ENCODE measurements at regions not wholly inside any gene's neighbourhood (a gene's known extent, or its start where the extent isn't known, plus 50 kb on each side); places are given as distances from the start of the nearest gene placed in this dataset.
"Not testable (repeated sequence)": the region's sequence is repeated elsewhere in the genome, so short reads cannot be mapped to it uniquely, and the experiment has no call there.

GRCh38 chr6:14296698-14297097 is 179.1 kb downstream of the CD83 start:
- not testable (repeated sequence) for DNase-seq

GRCh38 chr6:14297118-14297517 is 179.5 kb downstream of the CD83 start:
- not testable (repeated sequence) for DNase-seq

GRCh38 chr6:14300189-14300588 is 182.6 kb downstream of the CD83 start:
- not testable (repeated sequence) for DNase-seq

DNA sequence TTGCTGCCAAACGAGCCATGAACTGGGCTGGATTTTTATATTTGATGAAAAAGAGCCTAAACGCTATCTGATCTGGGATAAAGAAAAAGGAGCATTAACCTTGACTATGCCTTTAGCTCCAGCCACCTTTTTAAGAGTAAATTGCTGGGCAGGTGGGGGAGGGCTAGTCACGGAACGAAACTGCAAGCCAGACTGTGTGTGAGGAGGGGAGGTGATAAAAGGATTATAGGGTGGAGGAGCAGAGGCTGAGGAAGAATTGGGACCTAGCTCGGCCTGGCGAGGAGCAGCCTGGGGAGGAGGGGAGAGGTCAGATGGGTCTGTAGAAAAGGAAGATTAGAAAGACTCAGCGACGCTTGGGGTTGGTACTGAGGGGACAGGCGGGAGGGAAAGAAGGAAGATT is 183.1 kb downstream of the CD83 start:
- DNase-seq, result not testable (repeated sequence)

GRCh38 chr6:14301477-14301876 is 183.9 kb downstream of the CD83 start:
- DNase-seq, result not testable (repeated sequence)

GRCh38 chr6:14305131-14305530 is 187.6 kb downstream of the CD83 start:
- no peak for DNase-seq

GRCh38 chr6:14305624-14306023 is 188.1 kb downstream of the CD83 start:
- no peak for DNase-seq

GRCh38 chr6:14306151-14306906 is 188.8 kb downstream of the CD83 start:
- DNase-seq, result no peak

DNA sequence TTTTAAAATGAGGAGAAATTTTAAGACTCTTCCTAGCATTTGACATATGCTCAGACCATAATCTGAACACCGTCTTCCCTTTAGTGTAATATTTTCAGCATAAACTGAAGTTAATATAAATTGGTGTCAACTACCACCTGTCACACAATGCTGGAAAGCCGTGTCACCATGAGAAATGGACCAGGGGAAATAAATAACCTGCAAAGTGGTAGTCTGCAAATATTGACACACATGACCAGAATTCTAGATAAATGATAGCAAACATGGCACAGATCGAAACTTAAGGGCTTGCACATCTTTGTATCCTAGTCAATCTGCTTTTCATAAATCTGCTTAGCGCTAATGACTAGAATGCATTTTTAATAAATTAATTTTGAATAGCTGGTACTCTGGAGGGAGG is 191.9 kb downstream of the CD83 start:
- DNase-seq, result no peak

GRCh38 chr6:14309951-14310445 is 192.4 kb downstream of the CD83 start:
- no peak for DNase-seq

DNA sequence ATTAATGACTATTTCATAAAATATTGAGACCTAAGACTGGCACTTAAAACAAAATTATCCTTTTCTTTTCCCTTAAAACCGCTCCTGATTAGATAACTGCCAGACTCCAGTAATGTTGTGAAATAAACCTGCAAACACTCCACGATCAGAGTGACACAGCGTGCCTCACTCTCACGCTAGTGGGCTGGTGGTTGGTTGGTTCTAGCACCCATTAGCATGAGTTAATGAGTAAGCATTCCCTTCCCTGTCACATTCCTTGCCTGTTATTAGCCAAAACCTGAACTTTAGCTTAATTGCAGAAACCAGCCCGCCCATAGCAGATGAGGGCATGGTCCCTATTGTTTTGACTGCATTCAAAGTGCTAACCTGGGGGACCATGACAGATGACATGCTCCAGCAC is 193.4 kb downstream of the CD83 start:
- peak; percentile 20 for DNase-seq

GRCh38 chr6:14312587-14312986 is 195.0 kb downstream of the CD83 start:
- no peak for DNase-seq

DNA sequence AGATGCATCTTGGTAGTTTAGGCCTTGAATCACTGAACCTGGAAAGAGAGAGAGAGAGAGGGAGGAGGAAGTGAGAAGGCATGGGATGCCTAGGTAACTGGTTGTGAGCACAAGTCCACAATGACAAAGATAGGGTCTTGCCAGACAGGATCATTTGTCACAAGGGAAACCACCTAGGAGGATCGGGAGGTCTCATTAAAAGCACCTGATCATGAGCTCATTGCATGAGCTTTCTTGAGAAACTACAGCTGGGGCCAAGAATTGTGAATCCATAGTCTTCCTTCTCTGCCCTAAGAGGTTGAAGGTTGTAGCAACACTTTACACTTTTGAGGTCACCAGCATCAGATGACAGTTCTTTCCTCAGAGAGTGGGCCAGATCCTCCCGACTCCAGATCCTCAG is 195.7 kb downstream of the CD83 start:
- no peak for DNase-seq

DNA sequence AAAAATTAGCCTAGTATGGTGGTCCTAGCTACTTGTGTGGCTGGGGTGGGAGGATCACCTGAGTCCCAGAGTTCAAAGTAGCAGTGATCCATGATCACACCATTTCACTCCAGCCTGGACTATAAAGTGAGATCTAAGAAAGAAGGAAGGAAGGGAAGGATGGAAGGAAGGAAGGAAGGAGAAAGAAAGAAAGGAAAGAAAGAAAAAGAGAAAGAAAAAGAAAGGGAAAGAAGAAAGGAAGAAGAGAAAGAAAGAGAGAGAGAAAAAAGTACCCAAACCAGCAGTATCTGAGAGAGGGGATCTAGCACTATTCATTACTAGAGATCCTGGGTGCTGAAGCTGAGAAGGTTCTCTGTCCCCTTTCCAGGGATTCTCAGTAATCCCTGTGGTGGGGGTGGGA is 197.8 kb downstream of the CD83 start:
- no peak for DNase-seq

- DNase-seq, result peak; percentile 44
Measured at GRCh38 chr6:14316651-14317386, 199.2 kb downstream of the CD83 start.

DNA sequence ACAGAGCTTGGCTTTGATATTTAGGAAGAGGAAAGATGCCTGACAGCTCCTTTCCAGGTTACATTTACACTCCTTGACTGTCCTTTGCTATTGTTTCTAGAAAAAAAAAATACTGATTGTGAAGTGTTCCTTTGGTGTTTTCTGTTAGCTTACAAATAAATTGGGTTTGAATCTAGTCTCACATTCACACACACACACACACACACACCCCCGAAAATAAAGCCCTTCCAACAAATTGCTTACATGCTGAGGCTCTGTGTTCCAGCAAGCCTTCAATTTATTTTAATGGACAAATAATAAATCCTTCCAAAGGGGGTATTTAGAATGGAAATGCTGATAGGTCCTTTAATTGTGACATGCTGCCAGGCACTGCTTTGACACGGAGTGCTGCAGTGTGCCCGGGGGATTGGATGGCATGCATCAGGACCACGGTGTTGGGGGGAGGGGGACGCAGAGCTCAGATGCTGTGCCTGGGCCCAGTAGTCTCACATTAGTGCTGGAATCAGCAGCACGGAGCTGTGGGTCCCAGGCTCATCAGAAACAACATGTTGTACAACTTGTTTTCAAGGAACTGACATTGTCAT is 199.9 kb downstream of the CD83 start:
- peak; percentile 36 for DNase-seq

- DNase-seq, result no peak
Measured at GRCh38 chr6:14320332-14320731, 202.8 kb downstream of the CD83 start.

- no peak for DNase-seq
Measured at GRCh38 chr6:14321992-14322772, 204.6 kb downstream of the CD83 start.

DNA sequence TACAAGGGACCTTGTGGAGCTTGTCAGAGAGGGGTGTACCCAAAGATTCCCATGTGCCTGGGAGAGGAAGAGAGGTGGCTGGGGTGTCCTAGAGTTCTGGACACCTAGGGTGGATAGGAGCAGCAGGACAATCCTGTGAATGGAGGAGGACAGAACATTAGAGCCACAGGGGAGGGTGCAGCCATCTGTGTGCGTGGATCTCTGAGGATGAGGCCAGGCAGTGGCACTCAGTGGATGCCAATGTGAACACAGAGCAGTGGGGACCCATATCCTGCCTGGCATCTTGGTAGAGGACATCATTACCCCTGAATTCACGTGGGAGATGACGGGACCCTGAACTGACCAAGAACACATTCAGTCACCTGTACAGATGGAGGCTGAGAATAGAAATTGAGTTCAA is 205.3 kb downstream of the CD83 start:
- no peak for DNase-seq

- no peak for DNase-seq
Measured at GRCh38 chr6:14326774-14327173, 209.2 kb downstream of the CD83 start.

DNA sequence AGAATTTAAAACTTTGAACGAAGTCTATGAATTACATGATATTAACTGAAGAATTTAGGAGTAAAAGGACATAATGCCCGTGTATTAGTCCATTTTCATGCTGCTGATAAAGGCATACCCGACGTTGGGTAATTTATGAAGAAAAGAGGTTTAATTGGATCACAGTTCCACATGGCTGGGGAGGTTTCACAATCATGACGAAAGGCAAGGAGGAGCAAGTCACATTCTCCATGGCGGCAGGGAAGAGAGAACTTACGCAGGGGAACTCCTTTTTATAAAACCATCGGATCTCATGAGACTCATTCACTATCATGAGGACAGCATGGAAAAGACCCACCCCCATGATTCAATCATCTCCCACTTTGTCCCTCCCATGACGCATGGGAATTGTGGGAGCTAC is 210.6 kb downstream of the CD83 start:
- DNase-seq, result no peak

- no peak for DNase-seq
Measured at GRCh38 chr6:14333556-14334305, 216.2 kb downstream of the CD83 start.
